PC-3 (cell line): ENCODE measurements at regions not wholly inside any gene's neighbourhood (a gene's known extent, or its start where the extent isn't known, plus 50 kb on each side); places are given as distances from the start of the nearest gene placed in this dataset.

Experiments used
- ATAC-seq: fragments of 200-7000 bp; cut with Tn5 transposase; 2 replicates; pipeline ENCODE4 v1.9.1; 2020; ENCODE audit warnings: mild to moderate bottlenecking, moderate library complexity
- BruUV-seq: library from RNA; stranded (reverse); fragments of 400-500 nt; replicated peaks from 2 replicates; lab custom pipeline; 2021; lab: Mats Ljungman, UMichigan
- CTCF ChIA-PET: fragments of 300-600 bp; sonication (Branson Sonifier 250); formaldehyde crosslinking; loops from one replicate; lab custom pipeline; 2022; ENCODE audit warnings: antibody characterized with exemption; lab: Charles Lee
- POLR2A ChIA-PET: fragments of 300-600 bp; sonication (Branson Sonifier 250); formaldehyde crosslinking; loops from one replicate; lab custom pipeline; 2022; ENCODE audit warnings: antibody characterized with exemption; ENCODE audit not compliant: unreplicated experiment; lab: Charles Lee
- DNase-seq: peaks from one replicate; pipeline ENCODE4 v3.0.0-alpha.2; 2015
- H2AFZ ChIP-seq: fragments of 300-600 bp; sonication (generic); 2 replicates; pipeline ENCODE4 v1.6.0; 2016; ENCODE audit warnings: antibody characterized with exemption, low read length
- H3F3A ChIP-seq: fragments of 300-600 bp; sonication (generic); one replicate; pipeline ENCODE4 v1.6.0; 2017; ENCODE audit warnings: antibody characterized with exemption, low read length, control low read depth, mild to moderate bottlenecking; ENCODE audit not compliant: unreplicated experiment
- H3K27ac ChIP-seq: fragments of 300-600 bp; sonication (generic); 2 replicates; pipeline ENCODE4 v1.5.1; 2016; ENCODE audit warnings: mild to moderate bottlenecking, low read length
- H3K27me3 ChIP-seq: fragments of 300-600 bp; sonication (generic); 2 replicates; pipeline ENCODE4 v1.6.1; 2016; ENCODE audit warnings: low read length, mixed read lengths
- H3K36me3 ChIP-seq: fragments of 300-600 bp; sonication (generic); 2 replicates; pipeline ENCODE4 v1.6.1; 2016; ENCODE audit warnings: low read depth, mixed run types, low read length, mixed read lengths
- H3K4me1 ChIP-seq: fragments of 300-600 bp; sonication (generic); 2 replicates; pipeline ENCODE4 v1.5.1; 2016; ENCODE audit warnings: low read length; ENCODE audit not compliant: insufficient read depth
- H3K4me2 ChIP-seq: fragments of 300-600 bp; sonication (generic); 2 replicates; pipeline ENCODE4 v1.6.0; 2016; ENCODE audit warnings: low read length
- H3K4me3 ChIP-seq: fragments of 300-600 bp; sonication (generic); 2 replicates; pipeline ENCODE4 v1.5.1; 2016; ENCODE audit warnings: mild to moderate bottlenecking, low read length, mixed read lengths
- H3K79me2 ChIP-seq: fragments of 300-600 bp; sonication (generic); 2 replicates; pipeline ENCODE4 v1.6.1; 2017; ENCODE audit warnings: low read length, mixed read lengths
- H3K9ac ChIP-seq: fragments of 300-600 bp; sonication (generic); 2 replicates; pipeline ENCODE4 v1.6.0; 2016; ENCODE audit warnings: mild to moderate bottlenecking, low read length
- H3K9me2 ChIP-seq: fragments of 300-600 bp; sonication (generic); replicated peaks from 2 replicates; pipeline ENCODE4 v1.6.1; 2016; ENCODE audit warnings: mixed run types, low read length, mixed read lengths
- H3K9me3 ChIP-seq: fragments of 300-600 bp; sonication (generic); 2 replicates; pipeline ENCODE4 v1.6.1; 2016; ENCODE audit warnings: low read length, mixed read lengths
- H4K20me1 ChIP-seq: fragments of 300-600 bp; sonication (generic); 2 replicates; pipeline ENCODE4 v1.6.1; 2016; ENCODE audit warnings: low read length, mixed read lengths
- CTCF ChIP-seq: fragments of 300-600 bp; sonication (generic); conservative IDR thresholded peaks from 2 replicates; pipeline ENCODE4 v1.5.1; 2017; ENCODE audit warnings: antibody characterized with exemption, low read depth, mild to moderate bottlenecking, low read length
- EZH2 ChIP-seq: fragments of 300-600 bp; sonication (generic); IDR thresholded peaks from one replicate; pipeline ENCODE4 v1.6.1; 2017; ENCODE audit warnings: antibody characterized with exemption, mild to moderate bottlenecking, low read length; ENCODE audit not compliant: unreplicated experiment
- EZH2phosphoT487 ChIP-seq: fragments of 300-600 bp; sonication (generic); IDR thresholded peaks from 2 replicates; pipeline ENCODE4 v1.6.1; 2018; ENCODE audit warnings: mild to moderate bottlenecking, antibody characterized with exemption, low read length, borderline replicate concordance
- intact Hi-C: fragments of 100-400 bp; cut with micrococcal nuclease; formaldehyde crosslinking; loops from 2 replicates; pipeline ENCODE4 v1.9.0; 2023

GRCh38 chr13:24063281-24063877 is 97.1 kb upstream of the SPATA13 start:
- Histone ChIP-seq H3K4me2 (no peak overlapping the region), H3K4me1 (no peaks in the 10 kb centered on the region), H2AFZ (no peak overlapping the region), H3K9me3 (no peaks in the 10 kb centered on the region), H3K9ac (no peak overlapping the region), H3K79me2 (no peaks in the 10 kb centered on the region), H4K20me1 (no peaks in the 10 kb centered on the region), H3K9me2 (no peaks in the 10 kb centered on the region), H3F3A (no peaks in the 10 kb centered on the region), H3K36me3 (no peaks in the 10 kb centered on the region), H3K4me3 (no peak overlapping the region), H3K27ac (no peak overlapping the region), H3K27me3 (no peaks in the 10 kb centered on the region)
- ATAC-seq, result no peak
- CTCF ChIA-PET, result no interaction called here
- POLR2A ChIA-PET, result no interaction called here
- intact Hi-C loops, result no loop called here
- no TSS peak for BruUV-seq
- DNase-seq, result no peak
- TF ChIP-seq CTCF, result no peak
- no peak for TF ChIP-seq EZH2phosphoT487
- TF ChIP-seq EZH2, result no peak

- H3K79me2 ChIP-seq, result no peaks in the 10 kb centered on the region
- H3K4me2 ChIP-seq, result no peak overlapping the region
- H3K27ac ChIP-seq, result no peak overlapping the region
- H3K9me3 ChIP-seq, result no peaks in the 10 kb centered on the region
- no peaks in the 10 kb centered on the region for H4K20me1 ChIP-seq
- no peak for DNase-seq
- H3K9ac ChIP-seq, result no peak overlapping the region
- no peaks in the 10 kb centered on the region for H3K9me2 ChIP-seq
- H2AFZ ChIP-seq, result no peak overlapping the region
- H3K27me3 ChIP-seq, result no peaks in the 10 kb centered on the region
- no peak for TF ChIP-seq EZH2
- TF ChIP-seq EZH2phosphoT487, result no peak
- no peak for TF ChIP-seq CTCF
- no peak for ATAC-seq
- intact Hi-C loops, result no loop called here
- no peaks in the 10 kb centered on the region for H3F3A ChIP-seq
- ChIA-PET CTCF (no interaction called here), POLR2A (no interaction called here)
- H3K4me3 ChIP-seq, result no peak overlapping the region
- no peaks in the 10 kb centered on the region for H3K4me1 ChIP-seq
- H3K36me3 ChIP-seq, result no peaks in the 10 kb centered on the region
- no TSS peak for BruUV-seq
Observed at GRCh38 chr13:24064371-24064770, 96.1 kb upstream of the SPATA13 start.

GRCh38 chr13:24065176-24065575 is 95.3 kb upstream of the SPATA13 start:
- no peaks in the 10 kb centered on the region for H3K27me3 ChIP-seq
- H3K4me3 ChIP-seq, result no peak overlapping the region
- H3K36me3 ChIP-seq, result no peaks in the 10 kb centered on the region
- no peak for ATAC-seq
- H4K20me1 ChIP-seq, result no peaks in the 10 kb centered on the region
- H3K9ac ChIP-seq, result no peak overlapping the region
- H3K9me3 ChIP-seq, result no peaks in the 10 kb centered on the region
- no peak overlapping the region for H3K27ac ChIP-seq
- CTCF ChIA-PET, result no interaction called here
- no peak overlapping the region for H3K4me2 ChIP-seq
- no peaks in the 10 kb centered on the region for H3K79me2 ChIP-seq
- intact Hi-C loops, result no loop called here
- no peaks in the 10 kb centered on the region for H3K9me2 ChIP-seq
- H2AFZ ChIP-seq, result no peak overlapping the region
- DNase-seq, result no peak
- POLR2A ChIA-PET, result no interaction called here
- H3K4me1 ChIP-seq, result no peaks in the 10 kb centered on the region
- H3F3A ChIP-seq, result no peaks in the 10 kb centered on the region
- BruUV-seq, result no TSS peak
- TF ChIP-seq CTCF, result no peak
- TF ChIP-seq EZH2, result no peak
- no peak for TF ChIP-seq EZH2phosphoT487
